CD4-positive, alpha-beta T cell (primary cell): ENCODE measurements at regions not wholly inside any gene's neighbourhood (a gene's known extent, or its start where the extent isn't known, plus 50 kb on each side); places are given as distances from the start of the nearest gene placed in this dataset.

Experiments used
- ATAC-seq: fragments of 200-7000 bp; cut with Tn5 transposase; one replicate; pipeline ENCODE4 v1.10.0; 2022; ENCODE audit warnings: mild to moderate bottlenecking; ENCODE audit not compliant: poor library complexity
- CTCF ChIA-PET: fragments of 350-600 bp; sonication (Branson Sonifier 250); formaldehyde crosslinking; loops from one replicate; lab custom pipeline; 2021; ENCODE audit warnings: antibody characterized with exemption, inconsistent platforms; lab: Charles Lee
- POLR2A ChIA-PET: fragments of 350-600 bp; sonication (Branson Sonifier 250); formaldehyde crosslinking; loops from one replicate; lab custom pipeline; 2021; ENCODE audit warnings: antibody characterized with exemption, inconsistent platforms; lab: Charles Lee
- DNase-seq, 14 experiments: peaks; one replicate each; pipeline ENCODE4 v3.0.0-alpha.2; 2013 to 2020; ENCODE audit warnings: mixed read lengths in 2 of 14
- H3K27ac ChIP-seq, 2 donors: one replicate each; pipeline versions ENCODE4 v1.5.1 to v1.7.0; 2013; ENCODE audit warnings: low read length in 2 of 2, low read depth in 1 of 2, mild to moderate bottlenecking in 1 of 2
- H3K27me3 ChIP-seq, 2 experiments: 1 replicate in 1 of 2; 2 replicates in 1 of 2; pipeline versions ENCODE4 v1.6.1 to v1.7.0; 2013; ENCODE audit warnings: low read length in 2 of 2, control low read depth in 1 of 2, mild to moderate bottlenecking in 1 of 2, moderate library complexity in 1 of 2; ENCODE audit not compliant: insufficient read depth in 2 of 2, control insufficient read depth in 1 of 2
- H3K36me3 ChIP-seq: one replicate; pipeline ENCODE4 v1.6.1; 2013; ENCODE audit warnings: low read length, control low read depth; ENCODE audit not compliant: insufficient read depth
- H3K4me1 ChIP-seq: one replicate; pipeline ENCODE4 v1.6.1; 2013; ENCODE audit warnings: low read length, control low read depth; ENCODE audit not compliant: insufficient read depth
- H3K4me3 ChIP-seq: one replicate; pipeline ENCODE4 v1.5.1; 2013; ENCODE audit warnings: mild to moderate bottlenecking, low read length, moderate library complexity
- H3K9me3 ChIP-seq, 2 experiments: 1 replicate in 1 of 2; 2 replicates in 1 of 2; pipeline versions ENCODE4 v1.6.1 to v1.7.0; 2013; ENCODE audit warnings: low read length in 2 of 2, mild to moderate bottlenecking in 2 of 2, control low read depth in 1 of 2, moderate library complexity in 1 of 2; ENCODE audit not compliant: control insufficient read depth in 1 of 2, insufficient read depth in 1 of 2
- H3K27ac Mint-ChIP-seq: one replicate; pipeline ENCODE4 v1.8.0; 2020; ENCODE audit warnings: mixed read lengths
- H3K27me3 Mint-ChIP-seq: one replicate; pipeline ENCODE4 v1.8.0; 2021; ENCODE audit warnings: mixed read lengths
- H3K36me3 Mint-ChIP-seq: one replicate; pipeline ENCODE4 v1.8.0; 2021; ENCODE audit warnings: low read depth, mixed read lengths
- H3K4me1 Mint-ChIP-seq: one replicate; pipeline ENCODE4 v1.8.0; 2021; ENCODE audit warnings: low read depth, mixed read lengths
- H3K4me3 Mint-ChIP-seq: one replicate; pipeline ENCODE4 v1.8.0; 2020; ENCODE audit warnings: mild to moderate bottlenecking, mixed read lengths
- H3K9me3 Mint-ChIP-seq: one replicate; pipeline ENCODE4 v1.8.0; 2020; ENCODE audit warnings: mixed read lengths
- CTCF ChIP-seq: fragments of 200-600 bp; IDR thresholded peaks from one replicate; pipeline ENCODE4 v1.8.0; 2022; ENCODE audit warnings: antibody characterized with exemption, mild to moderate bottlenecking
- intact Hi-C, 2 experiments: fragments of 100-400 bp; cut with DNase I in 1 of 2; cut with micrococcal nuclease in 1 of 2; formaldehyde crosslinking; loops; one replicate each; pipeline versions ENCODE4 v1.15.1 to v1.9.0; 2023 to 2025; cut with DNase I, micrococcal nuclease

- Mint-ChIP-seq H3K27ac (no peak overlapping the region), H3K4me3 (no peak overlapping the region)
These were observed 181.1 kb downstream of the PTPN20 start for GRCh38 chr10:47092376-47092775.

GRCh38 chr10:47092831-47093230 lies 181.6 kb downstream of the PTPN20 start:
- H3K36me3 ChIP-seq: no peaks in the 10 kb centered on the region
- H3K4me3 ChIP-seq: no peak overlapping the region
- no peaks in the 10 kb centered on the region for H3K27me3 ChIP-seq
- no peaks in the 10 kb centered on the region for H3K9me3 Mint-ChIP-seq
- H3K27me3 Mint-ChIP-seq: no peaks in the 10 kb centered on the region
- no peak for ATAC-seq
- H3K4me1 Mint-ChIP-seq: peaks cover 14% of the 10 kb centered on the region
- no peak overlapping the region for H3K27ac ChIP-seq
- no peak overlapping the region for H3K27ac Mint-ChIP-seq
- peaks cover 9% of the 10 kb centered on the region for H3K4me1 ChIP-seq
- no peaks in the 10 kb centered on the region for H3K36me3 Mint-ChIP-seq
- intact Hi-C loops: no loop called here
- no peak overlapping the region for H3K4me3 Mint-ChIP-seq
- DNase-seq: no peak
- POLR2A ChIA-PET: no interaction called here
- peaks cover 0 to 8% of the 10 kb centered on the region in 2 experiments for H3K9me3 ChIP-seq
- CTCF ChIA-PET: no interaction called here
- no peak for TF ChIP-seq CTCF

More at GRCh38 chr10:47092376-47092775, 181.1 kb downstream of the PTPN20 start:
- no peaks in the 10 kb centered on the region for H3K36me3 Mint-ChIP-seq
- H3K9me3 ChIP-seq: peaks cover 0 to 8% of the 10 kb centered on the region in 2 experiments
- intact Hi-C loops: no loop called here
- no peaks in the 10 kb centered on the region for H3K9me3 Mint-ChIP-seq
- ATAC-seq (no peak), DNase-seq (no peak)
- ChIA-PET POLR2A (no interaction called here), CTCF (no interaction called here)
- H3K4me1 Mint-ChIP-seq: peaks cover 18% of the 10 kb centered on the region
- H3K27ac ChIP-seq: no peak overlapping the region
- no peak for TF ChIP-seq CTCF
- no peak overlapping the region for H3K4me3 ChIP-seq
- no peaks in the 10 kb centered on the region for H3K36me3 ChIP-seq
- H3K4me1 ChIP-seq: peaks cover 12% of the 10 kb centered on the region
- H3K27me3 Mint-ChIP-seq: no peaks in the 10 kb centered on the region
- no peaks in the 10 kb centered on the region for H3K27me3 ChIP-seq

- Histone ChIP-seq H3K27ac (no peak overlapping the region), H3K9me3 (peaks cover 0 to 8% of the 10 kb centered on the region in 2 experiments), H3K4me1 (no peaks in the 10 kb centered on the region), H3K27me3 (no peaks in the 10 kb centered on the region), H3K4me3 (no peak overlapping the region), H3K36me3 (no peaks in the 10 kb centered on the region)
- no peak for DNase-seq
- intact Hi-C loops: no loop called here
- H3K4me3 Mint-ChIP-seq: no peak overlapping the region
- POLR2A ChIA-PET: no interaction called here
- TF ChIP-seq CTCF: no peak
- H3K27me3 Mint-ChIP-seq: no peaks in the 10 kb centered on the region
- H3K36me3 Mint-ChIP-seq: no peaks in the 10 kb centered on the region
- no peak for ATAC-seq
- H3K27ac Mint-ChIP-seq: no peak overlapping the region
- no peaks in the 10 kb centered on the region for H3K9me3 Mint-ChIP-seq
- CTCF ChIA-PET: no interaction called here
- H3K4me1 Mint-ChIP-seq: peaks cover under 1% of the 10 kb centered on the region
These were observed 182.9 kb downstream of the PTPN20 start for GRCh38 chr10:47094126-47094525.
